CD4-positive, CD25-positive, alpha-beta regulatory T cell (primary cell): ENCODE measurements at regions not wholly inside any gene's neighbourhood (a gene's known extent, or its start where the extent isn't known, plus 50 kb on each side); places are given as distances from the start of the nearest gene placed in this dataset.

Experiments
- ATAC-seq, 2 donors: fragments of 150-1000 bp; cut with Tn5 transposase; one replicate each; pipeline ENCODE4 v1.10.0; 2021; ENCODE audit warnings: low read depth in 2 of 2, moderate number of reproducible peaks in 2 of 2, moderate library complexity in 1 of 2
- DNase-seq, 3 donors: peaks; one replicate each; pipeline versions ENCODE4 v3.0.0 to v3.0.0-alpha.2; 2012 to 2022; ENCODE audit warnings: mixed read lengths in 1 of 3
- H3K27ac ChIP-seq: one replicate; pipeline ENCODE4 v1.7.0; 2013; ENCODE audit warnings: mild to moderate bottlenecking, low read length; ENCODE audit not compliant: insufficient read depth, poor library complexity, severe bottlenecking
- H3K27me3 ChIP-seq: one replicate; pipeline ENCODE4 v1.7.0; 2013; ENCODE audit warnings: low read length; ENCODE audit not compliant: control insufficient read depth, insufficient read depth
- H3K36me3 ChIP-seq: one replicate; pipeline ENCODE4 v1.7.0; 2013; ENCODE audit warnings: mild to moderate bottlenecking, low read length, moderate library complexity; ENCODE audit not compliant: control insufficient read depth, insufficient read depth
- H3K4me1 ChIP-seq: 2 replicates; pipeline ENCODE4 v1.7.0; 2013; ENCODE audit warnings: mild to moderate bottlenecking, low read length; ENCODE audit not compliant: insufficient read depth, control insufficient read depth, poor library complexity, severe bottlenecking
- H3K4me3 ChIP-seq: one replicate; pipeline ENCODE4 v1.7.0; 2013; ENCODE audit warnings: low read depth, mild to moderate bottlenecking, low read length, moderate library complexity
- H3K9me3 ChIP-seq, 2 experiments: 1 replicate in 1 of 2; 2 replicates in 1 of 2; pipeline ENCODE4 v1.7.0; 2013; ENCODE audit warnings: low read length in 2 of 2, mild to moderate bottlenecking in 1 of 2, moderate library complexity in 1 of 2; ENCODE audit not compliant: control insufficient read depth in 2 of 2
- H3K27ac Mint-ChIP-seq, 3 donors: one replicate each; pipeline ENCODE4 v1.8.0; 2020 to 2022; ENCODE audit warnings: mild to moderate bottlenecking in 3 of 3, mixed read lengths in 3 of 3, moderate library complexity in 2 of 3
- H3K27me3 Mint-ChIP-seq: one replicate; pipeline ENCODE4 v1.8.0; 2022; ENCODE audit warnings: mild to moderate bottlenecking, mixed read lengths
- H3K36me3 Mint-ChIP-seq: one replicate; pipeline ENCODE4 v1.8.0; 2020; ENCODE audit warnings: mixed read lengths
- H3K4me1 Mint-ChIP-seq, 4 donors: one replicate each; pipeline ENCODE4 v1.8.0; 2020 to 2022; ENCODE audit warnings: mixed read lengths in 4 of 4, mild to moderate bottlenecking in 1 of 4
- H3K4me3 Mint-ChIP-seq, 4 donors: one replicate each; pipeline ENCODE4 v1.8.0; 2020 to 2022; ENCODE audit warnings: mild to moderate bottlenecking in 4 of 4, mixed read lengths in 4 of 4, moderate library complexity in 3 of 4
- H3K9me3 Mint-ChIP-seq, 7 donors: one replicate each; pipeline ENCODE4 v1.8.0; 2020 to 2022; ENCODE audit warnings: mixed read lengths in 7 of 7, mild to moderate bottlenecking in 3 of 7, moderate library complexity in 2 of 7

- Mint-ChIP-seq H3K27ac (no peak overlapping the region), H3K36me3 (no peaks in the 10 kb centered on the region), H3K9me3 (peaks cover 0 to 5% (median 0%) of the 10 kb centered on the region in 7 donors), H3K4me1 (no peaks in the 10 kb centered on the region), H3K27me3 (peaks cover 7% of the 10 kb centered on the region), H3K4me3 (no peak overlapping the region)
- H3K36me3 ChIP-seq, result no peaks in the 10 kb centered on the region
- no peaks in the 10 kb centered on the region for H3K9me3 ChIP-seq
- ATAC-seq, result no peak
- H3K27ac ChIP-seq, result no peak overlapping the region
- no peak for DNase-seq
- H3K4me3 ChIP-seq, result no peak overlapping the region
- no peaks in the 10 kb centered on the region for H3K4me1 ChIP-seq
- H3K27me3 ChIP-seq, result peaks cover 3% of the 10 kb centered on the region
Measured at GRCh38 chr10:128873411-128874054, 593.5 kb upstream of the MGMT start.

GRCh38 chr10:128874331-128874730 is 592.7 kb upstream of the MGMT start:
- no peak overlapping the region for H3K4me3 Mint-ChIP-seq
- no peaks in the 10 kb centered on the region for H3K4me1 Mint-ChIP-seq
- no peaks in the 10 kb centered on the region for H3K36me3 Mint-ChIP-seq
- Histone ChIP-seq H3K4me1 (no peaks in the 10 kb centered on the region), H3K27ac (no peak overlapping the region), H3K4me3 (no peak overlapping the region), H3K36me3 (no peaks in the 10 kb centered on the region), H3K27me3 (peaks cover 3% of the 10 kb centered on the region), H3K9me3 (no peaks in the 10 kb centered on the region)
- H3K27me3 Mint-ChIP-seq, result peaks cover 13% of the 10 kb centered on the region
- ATAC-seq (no peak), DNase-seq (no peak)
- H3K9me3 Mint-ChIP-seq, result peaks cover 0 to 5% (median 0%) of the 10 kb centered on the region in 7 donors
- no peak overlapping the region for H3K27ac Mint-ChIP-seq

GRCh38 chr10:128875030-128875744 is 591.9 kb upstream of the MGMT start:
- H3K27me3 ChIP-seq, result peaks cover 3% of the 10 kb centered on the region
- Mint-ChIP-seq H3K4me1 (no peaks in the 10 kb centered on the region), H3K9me3 (peaks cover 0 to 5% (median 0%) of the 10 kb centered on the region in 7 donors), H3K36me3 (no peaks in the 10 kb centered on the region), H3K4me3 (no peak overlapping the region), H3K27me3 (peaks cover 13% of the 10 kb centered on the region), H3K27ac (no peak overlapping the region)
- H3K9me3 ChIP-seq, result no peaks in the 10 kb centered on the region
- H3K4me1 ChIP-seq, result no peaks in the 10 kb centered on the region
- no peak overlapping the region for H3K4me3 ChIP-seq
- DNase-seq, result no peak
- H3K27ac ChIP-seq, result no peak overlapping the region
- no peak for ATAC-seq
- no peaks in the 10 kb centered on the region for H3K36me3 ChIP-seq

- no peak for DNase-seq
- H3K4me1 Mint-ChIP-seq, result no peaks in the 10 kb centered on the region
- Histone ChIP-seq H3K9me3 (no peaks in the 10 kb centered on the region), H3K4me1 (no peaks in the 10 kb centered on the region), H3K27ac (no peak overlapping the region), H3K27me3 (peaks cover 3% of the 10 kb centered on the region), H3K4me3 (no peak overlapping the region), H3K36me3 (no peaks in the 10 kb centered on the region)
- H3K27me3 Mint-ChIP-seq, result peaks cover 13% of the 10 kb centered on the region
- H3K9me3 Mint-ChIP-seq, result peaks cover 0 to 5% (median 0%) of the 10 kb centered on the region in 7 donors
- H3K27ac Mint-ChIP-seq, result no peak overlapping the region
- H3K4me3 Mint-ChIP-seq, result no peak overlapping the region
- ATAC-seq, result no peak
- H3K36me3 Mint-ChIP-seq, result no peaks in the 10 kb centered on the region
Measured at GRCh38 chr10:128875956-128876736, 590.9 kb upstream of the MGMT start.

- no peaks in the 10 kb centered on the region for H3K36me3 ChIP-seq
- no peak for ATAC-seq
- Mint-ChIP-seq H3K4me1 (no peaks in the 10 kb centered on the region), H3K9me3 (peaks cover 0 to 5% (median 0%) of the 10 kb centered on the region in 7 donors), H3K27ac (no peak overlapping the region), H3K4me3 (no peak overlapping the region), H3K27me3 (peaks cover 13% of the 10 kb centered on the region), H3K36me3 (no peaks in the 10 kb centered on the region)
- no peak overlapping the region for H3K4me3 ChIP-seq
- H3K4me1 ChIP-seq, result no peaks in the 10 kb centered on the region
- H3K27ac ChIP-seq, result no peak overlapping the region
- peaks cover 3% of the 10 kb centered on the region for H3K27me3 ChIP-seq
- H3K9me3 ChIP-seq, result no peaks in the 10 kb centered on the region
- DNase-seq, result no peak
Measured at GRCh38 chr10:128877141-128877540, 589.9 kb upstream of the MGMT start.

GRCh38 chr10:128877936-128878335 is 589.1 kb upstream of the MGMT start:
- Histone ChIP-seq H3K36me3 (no peaks in the 10 kb centered on the region), H3K27me3 (peaks cover 3% of the 10 kb centered on the region), H3K27ac (no peak overlapping the region), H3K9me3 (no peaks in the 10 kb centered on the region), H3K4me1 (no peaks in the 10 kb centered on the region), H3K4me3 (no peak overlapping the region)
- H3K4me1 Mint-ChIP-seq, result no peaks in the 10 kb centered on the region
- H3K36me3 Mint-ChIP-seq, result no peaks in the 10 kb centered on the region
- peaks cover 0 to 8% (median 0%) of the 10 kb centered on the region in 7 donors for H3K9me3 Mint-ChIP-seq
- no peak overlapping the region for H3K4me3 Mint-ChIP-seq
- peaks cover 13% of the 10 kb centered on the region for H3K27me3 Mint-ChIP-seq
- DNase-seq, result no peak
- no peak overlapping the region for H3K27ac Mint-ChIP-seq
- no peak for ATAC-seq

- Mint-ChIP-seq H3K9me3 (peaks cover 0 to 8% (median 0%) of the 10 kb centered on the region in 7 donors), H3K4me3 (no peak overlapping the region), H3K36me3 (no peaks in the 10 kb centered on the region)
Measured at GRCh38 chr10:128879030-128879429, 588.0 kb upstream of the MGMT start.

More at GRCh38 chr10:128879030-128879429, 588.0 kb upstream of the MGMT start:
- Histone ChIP-seq H3K9me3 (no peaks in the 10 kb centered on the region), H3K36me3 (no peaks in the 10 kb centered on the region), H3K4me1 (no peaks in the 10 kb centered on the region), H3K4me3 (no peak overlapping the region), H3K27me3 (peaks cover 3% of the 10 kb centered on the region), H3K27ac (no peak overlapping the region)
- Mint-ChIP-seq H3K4me1 (no peaks in the 10 kb centered on the region), H3K27ac (no peak overlapping the region), H3K27me3 (peaks cover 8% of the 10 kb centered on the region)
- ATAC-seq (no peak), DNase-seq (no peak)
